Panc1 (cell line): ENCODE measurements at regions not wholly inside any gene's neighbourhood (a gene's known extent, or its start where the extent isn't known, plus 50 kb on each side); places are given as distances from the start of the nearest gene placed in this dataset.

ENCODE experiments used
- ATAC-seq: fragments of 200-7000 bp; cut with Tn5 transposase; 2 replicates; pipeline ENCODE4 v1.9.1; 2020; ENCODE audit warnings: mild to moderate bottlenecking, moderate library complexity
- BruUV-seq: library from RNA; stranded (reverse); fragments of 400-500 nt; replicated peaks from 2 replicates; lab custom pipeline; 2021; lab: Mats Ljungman, UMichigan
- CTCF ChIA-PET: fragments of 300-600 bp; sonication (Branson Sonifier 250); formaldehyde crosslinking; loops from one replicate; lab custom pipeline; 2022; ENCODE audit warnings: antibody characterized with exemption; lab: Charles Lee
- POLR2A ChIA-PET: fragments of 300-600 bp; sonication (Branson Sonifier 250); formaldehyde crosslinking; loops from one replicate; lab custom pipeline; 2022; ENCODE audit warnings: antibody characterized with exemption; lab: Charles Lee
- DNase-seq: peaks from one replicate; pipeline ENCODE4 v3.0.0-alpha.2; 2010; ENCODE audit warnings: low read depth, low spot score
- H3K27ac ChIP-seq: 2 replicates; pipeline ENCODE4 v1.5.1; 2011; ENCODE audit warnings: mild to moderate bottlenecking, low read length, inconsistent platforms
- H3K27me3 ChIP-seq: fragments of 200-500 bp; sonication (Bioruptor generic); 2 replicates; pipeline ENCODE4 v1.6.0; 2014; ENCODE audit warnings: low read length, inconsistent platforms; ENCODE audit not compliant: control insufficient read depth, insufficient read depth
- H3K36me3 ChIP-seq: fragments of 200-500 bp; sonication (Bioruptor generic); 2 replicates; pipeline ENCODE4 v1.5.1; 2014; ENCODE audit warnings: inconsistent platforms, mild to moderate bottlenecking, low read length, moderate library complexity; ENCODE audit not compliant: control insufficient read depth, insufficient read depth
- H3K4me1 ChIP-seq: 2 replicates; pipeline ENCODE4 v1.5.1; 2011; ENCODE audit warnings: inconsistent platforms, mild to moderate bottlenecking, low read length, moderate library complexity; ENCODE audit not compliant: control insufficient read depth, insufficient read depth
- H3K4me3 ChIP-seq, 2 experiments: 2 replicates each; pipeline ENCODE4 v1.5.1; 2011 to 2012; ENCODE audit warnings: low read depth in 2 of 2, low read length in 2 of 2, mild to moderate bottlenecking in 2 of 2, inconsistent platforms in 1 of 2, moderate library complexity in 1 of 2
- H3K9me3 ChIP-seq: fragments of 200-500 bp; sonication (Bioruptor generic); 2 replicates; pipeline ENCODE4 v1.5.1; 2014; ENCODE audit warnings: low read depth, mild to moderate bottlenecking, inconsistent platforms, low read length, moderate library complexity; ENCODE audit not compliant: control insufficient read depth, insufficient read depth
- POLR2AphosphoS5 ChIP-seq: IDR thresholded peaks from 2 replicates; pipeline ENCODE4 v1.6.1; 2012; ENCODE audit warnings: mild to moderate bottlenecking, low read depth, low read length, moderate library complexity
- SIN3A ChIP-seq: IDR thresholded peaks from 2 replicates; pipeline ENCODE4 v1.6.1; 2012; ENCODE audit warnings: low read depth, mild to moderate bottlenecking, low read length, moderate library complexity, borderline replicate concordance; ENCODE audit not compliant: insufficient read depth
- TCF7L2 ChIP-seq: IDR thresholded peaks from 2 replicates; pipeline ENCODE4 v1.6.1; 2011; ENCODE audit warnings: mild to moderate bottlenecking, low read depth, low read length, inconsistent platforms
- in situ Hi-C: cut with HindIII; loops from 2 replicates; pipeline ENCODE4 v1.10.0; 2016; ENCODE audit warnings: low sequenced_read_pairs, low pct_unique_long_range_greater_than_20kb
- intact Hi-C: fragments of 100-400 bp; cut with micrococcal nuclease; formaldehyde crosslinking; loops from one replicate; pipeline ENCODE4 v1.10.0; 2022; ENCODE audit not compliant: unreplicated experiment
- TF ChIP-seq, protein P1 (sequence below): fragments of 450-650 bp; IDR thresholded peaks from 2 replicates; pipeline ENCODE4 v1.5.1; 2017; ENCODE audit warnings: mild to moderate bottlenecking
- TF ChIP-seq, protein P2 (sequence below), 2 experiments: IDR thresholded peaks; 2 replicates each; pipeline ENCODE4 v1.6.1; 2011 to 2012; ENCODE audit warnings: low read depth in 2 of 2, control low read depth in 1 of 2, low read length in 1 of 2, mild to moderate bottlenecking in 1 of 2, moderate library complexity in 1 of 2; ENCODE audit not compliant: insufficient read depth in 1 of 2

DNA sequence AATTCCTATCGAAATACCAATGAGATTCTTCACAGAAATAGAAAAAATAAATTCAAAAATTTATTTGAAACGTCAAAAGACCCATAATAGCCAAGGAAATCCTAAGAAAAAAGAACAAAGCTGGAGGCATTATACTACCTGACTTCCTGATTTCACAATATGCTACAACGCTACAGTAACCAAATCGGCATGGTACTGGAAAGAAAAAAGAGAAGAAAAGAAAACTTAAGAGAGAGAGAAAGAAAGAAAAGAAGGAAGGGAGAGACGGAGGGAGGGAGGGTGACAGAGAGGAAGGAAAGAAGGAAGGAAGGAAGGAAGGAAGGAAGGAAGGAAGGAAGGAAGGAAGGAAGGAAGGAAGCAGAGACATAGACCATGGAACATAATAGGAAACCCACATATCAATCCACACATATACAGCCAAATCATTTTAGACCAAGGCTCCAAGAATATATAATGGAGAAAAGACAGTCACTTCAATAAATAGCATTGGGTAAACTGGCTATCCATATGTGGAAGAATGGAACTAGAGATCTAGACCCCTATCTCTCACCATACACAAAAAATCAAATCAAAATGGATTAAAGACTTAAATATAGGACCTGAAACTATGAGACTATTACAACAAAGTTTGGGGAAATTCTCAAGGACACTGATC, 118.6 kb upstream of the CNTN4 start:
- CTCF ChIA-PET: no interaction called here
- no peak for DNase-seq
- BruUV-seq: no TSS peak
- Histone ChIP-seq H3K9me3 (no peaks in the 10 kb centered on the region), H3K4me3 (no peak overlapping the region), H3K4me1 (no peaks in the 10 kb centered on the region), H3K27me3 (no peaks in the 10 kb centered on the region), H3K36me3 (no peaks in the 10 kb centered on the region), H3K27ac (no peak overlapping the region)
- in situ Hi-C loops (no loop called here), intact Hi-C loops (no loop called here)
- POLR2A ChIA-PET: no interaction called here
- ATAC-seq: no peak
- TF ChIP-seq TCF7L2 (no peak), POLR2AphosphoS5 (no peak)

- Histone ChIP-seq H3K27me3 (no peaks in the 10 kb centered on the region), H3K4me3 (no peak overlapping the region), H3K27ac (no peak overlapping the region), H3K36me3 (no peaks in the 10 kb centered on the region), H3K4me1 (no peaks in the 10 kb centered on the region), H3K9me3 (no peaks in the 10 kb centered on the region)
- in situ Hi-C loops: no loop called here
- DNase-seq (no peak), ATAC-seq (no peak)
- intact Hi-C loops: no loop called here
- TF ChIP-seq, protein P1, sequence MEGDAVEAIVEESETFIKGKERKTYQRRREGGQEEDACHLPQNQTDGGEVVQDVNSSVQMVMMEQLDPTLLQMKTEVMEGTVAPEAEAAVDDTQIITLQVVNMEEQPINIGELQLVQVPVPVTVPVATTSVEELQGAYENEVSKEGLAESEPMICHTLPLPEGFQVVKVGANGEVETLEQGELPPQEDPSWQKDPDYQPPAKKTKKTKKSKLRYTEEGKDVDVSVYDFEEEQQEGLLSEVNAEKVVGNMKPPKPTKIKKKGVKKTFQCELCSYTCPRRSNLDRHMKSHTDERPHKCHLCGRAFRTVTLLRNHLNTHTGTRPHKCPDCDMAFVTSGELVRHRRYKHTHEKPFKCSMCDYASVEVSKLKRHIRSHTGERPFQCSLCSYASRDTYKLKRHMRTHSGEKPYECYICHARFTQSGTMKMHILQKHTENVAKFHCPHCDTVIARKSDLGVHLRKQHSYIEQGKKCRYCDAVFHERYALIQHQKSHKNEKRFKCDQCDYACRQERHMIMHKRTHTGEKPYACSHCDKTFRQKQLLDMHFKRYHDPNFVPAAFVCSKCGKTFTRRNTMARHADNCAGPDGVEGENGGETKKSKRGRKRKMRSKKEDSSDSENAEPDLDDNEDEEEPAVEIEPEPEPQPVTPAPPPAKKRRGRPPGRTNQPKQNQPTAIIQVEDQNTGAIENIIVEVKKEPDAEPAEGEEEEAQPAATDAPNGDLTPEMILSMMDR: peak; percentile 19; the same call in 1 of the 2 replicates
- TF ChIP-seq SIN3A: no peak
- TF ChIP-seq POLR2AphosphoS5: no peak
- CTCF ChIA-PET: no interaction called here
- POLR2A ChIA-PET: no interaction called here
- BruUV-seq: no TSS peak
These were observed 110.7 kb upstream of the CNTN4 start for GRCh38 chr3:1987980-1988379.

DNA sequence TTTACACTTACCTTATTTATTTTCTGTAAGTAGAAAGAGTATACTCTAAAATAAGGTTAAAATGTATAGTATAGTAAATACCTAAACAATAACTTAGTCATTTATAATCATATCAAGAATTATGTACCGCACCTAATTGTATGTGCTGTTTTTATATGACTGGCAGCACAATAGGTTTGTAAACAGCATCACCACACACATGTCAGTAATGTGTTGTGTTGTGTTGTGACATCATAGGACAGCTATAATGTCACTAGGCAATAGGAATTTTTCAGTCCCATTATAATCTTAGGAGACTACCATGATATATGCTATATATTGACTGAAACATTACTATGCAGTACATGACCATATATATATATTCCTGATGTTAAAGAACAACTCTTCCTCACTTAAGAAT, 99.9 kb upstream of the CNTN4 start:
- POLR2A ChIA-PET: no interaction called here
- BruUV-seq: no TSS peak

More for the DNA sequence above, 99.9 kb upstream of the CNTN4 start:
- in situ Hi-C loops: no loop called here
- Histone ChIP-seq H3K27me3 (no peaks in the 10 kb centered on the region), H3K4me1 (no peaks in the 10 kb centered on the region), H3K4me3 (no peak overlapping the region), H3K36me3 (no peaks in the 10 kb centered on the region), H3K9me3 (no peaks in the 10 kb centered on the region), H3K27ac (no peak overlapping the region)
- intact Hi-C loops: no loop called here
- ATAC-seq (no peak), DNase-seq (no peak)
- TF ChIP-seq POLR2AphosphoS5 (no peak), SIN3A (no peak), TCF7L2 (no peak)
- TF ChIP-seq, protein P1: no peak
- TF ChIP-seq, protein P2, sequence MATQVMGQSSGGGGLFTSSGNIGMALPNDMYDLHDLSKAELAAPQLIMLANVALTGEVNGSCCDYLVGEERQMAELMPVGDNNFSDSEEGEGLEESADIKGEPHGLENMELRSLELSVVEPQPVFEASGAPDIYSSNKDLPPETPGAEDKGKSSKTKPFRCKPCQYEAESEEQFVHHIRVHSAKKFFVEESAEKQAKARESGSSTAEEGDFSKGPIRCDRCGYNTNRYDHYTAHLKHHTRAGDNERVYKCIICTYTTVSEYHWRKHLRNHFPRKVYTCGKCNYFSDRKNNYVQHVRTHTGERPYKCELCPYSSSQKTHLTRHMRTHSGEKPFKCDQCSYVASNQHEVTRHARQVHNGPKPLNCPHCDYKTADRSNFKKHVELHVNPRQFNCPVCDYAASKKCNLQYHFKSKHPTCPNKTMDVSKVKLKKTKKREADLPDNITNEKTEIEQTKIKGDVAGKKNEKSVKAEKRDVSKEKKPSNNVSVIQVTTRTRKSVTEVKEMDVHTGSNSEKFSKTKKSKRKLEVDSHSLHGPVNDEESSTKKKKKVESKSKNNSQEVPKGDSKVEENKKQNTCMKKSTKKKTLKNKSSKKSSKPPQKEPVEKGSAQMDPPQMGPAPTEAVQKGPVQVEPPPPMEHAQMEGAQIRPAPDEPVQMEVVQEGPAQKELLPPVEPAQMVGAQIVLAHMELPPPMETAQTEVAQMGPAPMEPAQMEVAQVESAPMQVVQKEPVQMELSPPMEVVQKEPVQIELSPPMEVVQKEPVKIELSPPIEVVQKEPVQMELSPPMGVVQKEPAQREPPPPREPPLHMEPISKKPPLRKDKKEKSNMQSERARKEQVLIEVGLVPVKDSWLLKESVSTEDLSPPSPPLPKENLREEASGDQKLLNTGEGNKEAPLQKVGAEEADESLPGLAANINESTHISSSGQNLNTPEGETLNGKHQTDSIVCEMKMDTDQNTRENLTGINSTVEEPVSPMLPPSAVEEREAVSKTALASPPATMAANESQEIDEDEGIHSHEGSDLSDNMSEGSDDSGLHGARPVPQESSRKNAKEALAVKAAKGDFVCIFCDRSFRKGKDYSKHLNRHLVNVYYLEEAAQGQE (IDR thresholded peaks at IDR 0.05; ENCODE audit: insufficient read depth in 1 of 2, low read depth in 2 of 2, low read length in 1 of 2): no peak
- CTCF ChIA-PET: no interaction called here
